Thoracic aorta (tissue), 2 donors: ENCODE measurements at regions not wholly inside any gene's neighbourhood (a gene's known extent, or its start where the extent isn't known, plus 50 kb on each side); places are given as distances from the start of the nearest gene placed in this dataset.

ENCODE experiments used
- ATAC-seq: fragments of 150-250 bp; one replicate; pipeline ENCODE4 v1.8.0; 2017; ENCODE audit warnings: low read depth; ENCODE audit not compliant: insufficient number of reproducible peaks, low FRiP score
- DNase-seq: peaks from one replicate; pipeline ENCODE4 v3.0.0-alpha.2; 2020; ENCODE audit warnings: low spot score
- H3K27ac ChIP-seq, 2 donors: fragments of 200-600 bp; sonication (generic); 1 replicate in 1 of 2; 2 replicates in 1 of 2; pipeline ENCODE4 v1.5.1; 2016; ENCODE audit warnings: mild to moderate bottlenecking in 2 of 2, moderate library complexity in 2 of 2
- H3K27me3 ChIP-seq: fragments of 200-600 bp; sonication (generic); replicated peaks from 2 replicates; pipeline ENCODE4 v1.6.0; 2016; ENCODE audit warnings: mild to moderate bottlenecking; ENCODE audit not compliant: insufficient read depth
- H3K36me3 ChIP-seq: fragments of 200-600 bp; sonication (generic); one replicate; pipeline ENCODE4 v1.5.1; 2016
- H3K4me1 ChIP-seq, 2 donors: fragments of 200-600 bp; sonication (generic); 1 replicate in 1 of 2; 2 replicates in 1 of 2; pipeline versions ENCODE4 v1.5.1 to v1.6.0; 2016; ENCODE audit warnings: low read depth in 2 of 2, mild to moderate bottlenecking in 1 of 2; ENCODE audit not compliant: control insufficient read depth in 1 of 2
- H3K4me3 ChIP-seq: fragments of 200-600 bp; sonication (generic); 2 replicates; pipeline ENCODE4 v1.5.1; 2016; ENCODE audit warnings: mild to moderate bottlenecking
- H3K9me3 ChIP-seq: fragments of 200-600 bp; sonication (generic); 2 replicates; pipeline ENCODE4 v1.5.1; 2016
- CTCF ChIP-seq: fragments of 200-600 bp; sonication (generic); IDR thresholded peaks from one replicate; pipeline ENCODE4 v1.5.1; 2019; ENCODE audit warnings: antibody characterized with exemption

GRCh38 chr6:103875221-103875620 is 984.5 kb downstream of the HACE1 start:
- H3K4me1 ChIP-seq, result no peaks in the 10 kb centered on the region
- ATAC-seq, result no peak
- no peaks in the 10 kb centered on the region for H3K9me3 ChIP-seq
- no peak for TF ChIP-seq CTCF
- H3K27me3 ChIP-seq, result no peaks in the 10 kb centered on the region
- H3K27ac ChIP-seq, result no peak overlapping the region
- no peak overlapping the region for H3K4me3 ChIP-seq
- H3K36me3 ChIP-seq, result no peaks in the 10 kb centered on the region
- DNase-seq, result no peak

- DNase-seq (no peak), ATAC-seq (no peak)
- H3K4me1 ChIP-seq, result no peaks in the 10 kb centered on the region
- no peak for TF ChIP-seq CTCF
- no peaks in the 10 kb centered on the region for H3K36me3 ChIP-seq
- H3K27me3 ChIP-seq, result no peaks in the 10 kb centered on the region
- no peak overlapping the region for H3K27ac ChIP-seq
- no peak overlapping the region for H3K4me3 ChIP-seq
- no peaks in the 10 kb centered on the region for H3K9me3 ChIP-seq
Observed at GRCh38 chr6:103874575-103874974, 985.1 kb downstream of the HACE1 start.

GRCh38 chr6:103872678-103873077 is 987.0 kb downstream of the HACE1 start:
- Histone ChIP-seq H3K36me3 (no peaks in the 10 kb centered on the region), H3K27ac (no peak overlapping the region), H3K4me1 (no peaks in the 10 kb centered on the region), H3K9me3 (no peaks in the 10 kb centered on the region), H3K27me3 (no peaks in the 10 kb centered on the region), H3K4me3 (no peak overlapping the region)
- DNase-seq (no peak), ATAC-seq (no peak)
- no peak for TF ChIP-seq CTCF

GRCh38 chr6:103872233-103872632 is 987.5 kb downstream of the HACE1 start:
- no peak for TF ChIP-seq CTCF
- Histone ChIP-seq H3K27me3 (no peaks in the 10 kb centered on the region), H3K4me3 (no peak overlapping the region), H3K36me3 (no peaks in the 10 kb centered on the region), H3K27ac (no peak overlapping the region), H3K4me1 (no peaks in the 10 kb centered on the region), H3K9me3 (no peaks in the 10 kb centered on the region)
- ATAC-seq (no peak), DNase-seq (no peak)

GRCh38 chr6:103870970-103871369 is 988.7 kb downstream of the HACE1 start:
- H3K4me1 ChIP-seq, result no peaks in the 10 kb centered on the region
- no peak overlapping the region for H3K4me3 ChIP-seq
- no peaks in the 10 kb centered on the region for H3K36me3 ChIP-seq
- DNase-seq (no peak), ATAC-seq (no peak)
- no peak for TF ChIP-seq CTCF
- H3K27me3 ChIP-seq, result no peaks in the 10 kb centered on the region
- H3K27ac ChIP-seq, result no peak overlapping the region
- H3K9me3 ChIP-seq, result no peaks in the 10 kb centered on the region
